ENCODE measurements at regions not wholly inside any gene's neighbourhood (a gene's known extent, or its start where the extent isn't known, plus 50 kb on each side); places are given as distances from the start of the nearest gene placed in this dataset.
"Not testable (repeated sequence)": the region's sequence is repeated elsewhere in the genome, so short reads cannot be mapped to it uniquely, and the experiment has no call there.

DNA sequence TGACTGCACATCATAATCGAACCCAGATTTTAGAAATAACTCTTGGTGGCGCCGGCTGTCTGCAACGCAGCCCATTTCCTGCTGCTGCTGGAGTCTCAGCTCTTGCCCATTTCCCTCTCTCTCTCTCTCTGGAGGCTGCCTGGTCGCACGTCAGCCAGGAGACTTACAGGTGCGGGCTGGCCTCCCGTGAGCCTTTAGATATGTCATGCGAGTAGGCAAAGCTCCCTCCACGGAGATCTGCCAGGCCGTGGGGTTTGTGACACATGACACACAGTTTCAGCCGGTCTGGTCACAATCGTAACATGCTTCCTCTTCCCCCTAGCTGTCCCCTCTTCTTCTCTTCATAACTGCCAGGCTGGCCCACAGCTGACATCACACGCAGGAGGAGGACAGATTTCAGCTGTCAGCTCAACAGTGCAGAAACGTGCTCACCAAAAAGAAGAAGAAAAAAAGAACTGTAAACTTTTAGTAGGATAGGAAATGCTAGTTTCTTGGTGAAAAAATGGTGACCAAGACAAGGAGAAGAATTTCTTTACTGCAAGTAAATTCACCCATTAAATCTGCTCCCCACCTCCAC lies 489.3 kb downstream of the ZNF516 start:
- Histone ChIP-seq H3K9ac (ENCODE audit: insufficient read depth, low read length) (no peak overlapping the region), H3K4me3 (replicated peaks in 1 of 4; ENCODE audit: control extremely low read depth in 1 of 4, insufficient read depth in 1 of 4, low read depth in 3 of 4, low read length in 4 of 4) (no peak overlapping the region), H4K20me1 (ENCODE audit: control insufficient read depth, extremely low read depth, insufficient read depth, low read length) (no peaks in the 10 kb centered on the region), H3K9me3 (ENCODE audit: control insufficient read depth, insufficient read depth, low read depth, low read length) (no peaks in the 10 kb centered on the region), H3K4me2 (ENCODE audit: extremely low read depth, insufficient read depth, low read length) (no peak overlapping the region), H3K27me3 (ENCODE audit: control insufficient read depth, insufficient read depth, low read length) (no peaks in the 10 kb centered on the region), H3K27ac (ENCODE audit: insufficient read depth, low read length) (no peak overlapping the region), H3K36me3 (ENCODE audit: control insufficient read depth, insufficient read depth, low read length) (no peaks in the 10 kb centered on the region), H3K79me2 (ENCODE audit: control insufficient read depth, insufficient read depth, low read length) (no peaks in the 10 kb centered on the region), H3K4me1 (ENCODE audit: control insufficient read depth, extremely low read depth, insufficient read depth, low read length) (no peaks in the 10 kb centered on the region), H2AFZ (ENCODE audit: low read length) (no peak overlapping the region)
- DNase-seq (ENCODE audit: low read depth in 2 of 2), result no peak
- TF ChIP-seq CTCF (conservative IDR thresholded peaks at IDR 0.05 in 1 of 2, IDR thresholded peaks at IDR 0.05 in 1 of 2; ENCODE audit: low read depth in 1 of 2, low read length in 2 of 2) (no peak), EZH2 (IDR thresholded peaks at IDR 0.05; ENCODE audit: low read length, missing control alignments) (no peak)

DNA sequence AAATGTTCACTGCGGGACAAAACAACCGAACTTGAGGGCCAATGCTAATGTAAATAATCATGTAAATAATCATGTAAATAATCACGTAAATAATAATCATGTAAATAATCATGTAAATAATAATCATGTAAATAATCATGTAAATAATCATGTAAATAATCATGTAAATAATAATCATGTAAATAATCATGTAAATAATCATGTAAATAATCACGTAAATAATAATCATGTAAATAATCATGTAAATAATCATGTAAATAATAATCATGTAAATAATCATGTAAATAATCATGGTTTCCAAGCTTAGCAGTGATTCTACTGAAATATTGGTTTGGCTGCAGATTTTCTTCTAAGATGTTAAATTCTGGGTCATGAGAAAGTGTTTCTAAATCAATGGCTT lies 507.1 kb downstream of the ZNF516 start:
- H2AFZ ChIP-seq (ENCODE audit: low read length); H3K36me3 ChIP-seq (ENCODE audit: control insufficient read depth, insufficient read depth, low read length); H3K4me1 ChIP-seq (ENCODE audit: control insufficient read depth, extremely low read depth, insufficient read depth, low read length); H3K9ac ChIP-seq (ENCODE audit: insufficient read depth, low read length); H3K27me3 ChIP-seq (ENCODE audit: control insufficient read depth, insufficient read depth, low read length); H3K27ac ChIP-seq (ENCODE audit: insufficient read depth, low read length); H3K79me2 ChIP-seq (ENCODE audit: control insufficient read depth, insufficient read depth, low read length); H3K4me2 ChIP-seq (ENCODE audit: extremely low read depth, insufficient read depth, low read length); H3K4me3 ChIP-seq (replicated peaks in 1 of 4; ENCODE audit: control extremely low read depth in 1 of 4, insufficient read depth in 1 of 4, low read depth in 3 of 4, low read length in 4 of 4); H3K9me3 ChIP-seq (ENCODE audit: control insufficient read depth, insufficient read depth, low read depth, low read length); H4K20me1 ChIP-seq (ENCODE audit: control insufficient read depth, extremely low read depth, insufficient read depth, low read length); DNase-seq (ENCODE audit: low read depth in 2 of 2): not testable (repeated sequence)

DNA sequence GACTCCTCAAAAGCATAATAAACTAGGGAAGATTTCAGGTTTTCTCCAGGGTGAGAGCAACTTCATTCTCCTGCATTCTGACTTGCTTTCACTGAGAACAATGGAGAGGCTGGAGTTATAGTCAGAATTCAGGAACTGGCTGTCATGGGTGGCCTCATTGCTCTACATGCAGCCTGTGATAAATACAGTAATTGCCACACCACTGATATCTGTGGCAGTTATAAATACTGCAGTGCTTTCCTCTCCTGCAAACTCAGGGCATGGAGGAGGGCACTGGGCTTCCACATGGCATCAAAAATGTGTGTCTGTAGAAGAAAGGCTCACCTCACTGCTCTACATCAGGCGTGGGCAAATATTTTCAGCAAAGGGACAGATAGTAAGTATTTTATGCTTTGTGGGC lies 510.2 kb downstream of the ZNF516 start:
- Histone ChIP-seq H3K27me3 (ENCODE audit: control insufficient read depth, insufficient read depth, low read length) (no peaks in the 10 kb centered on the region), H4K20me1 (ENCODE audit: control insufficient read depth, extremely low read depth, insufficient read depth, low read length) (no peaks in the 10 kb centered on the region), H3K27ac (ENCODE audit: insufficient read depth, low read length) (no peak overlapping the region), H3K79me2 (ENCODE audit: control insufficient read depth, insufficient read depth, low read length) (no peaks in the 10 kb centered on the region), H3K4me1 (ENCODE audit: control insufficient read depth, extremely low read depth, insufficient read depth, low read length) (no peaks in the 10 kb centered on the region), H3K9ac (ENCODE audit: insufficient read depth, low read length) (no peak overlapping the region), H3K9me3 (ENCODE audit: control insufficient read depth, insufficient read depth, low read depth, low read length) (no peaks in the 10 kb centered on the region), H2AFZ (ENCODE audit: low read length) (no peak overlapping the region), H3K4me3 (replicated peaks in 1 of 4; ENCODE audit: control extremely low read depth in 1 of 4, insufficient read depth in 1 of 4, low read depth in 3 of 4, low read length in 4 of 4) (no peak overlapping the region), H3K36me3 (ENCODE audit: control insufficient read depth, insufficient read depth, low read length) (no peaks in the 10 kb centered on the region), H3K4me2 (ENCODE audit: extremely low read depth, insufficient read depth, low read length) (no peak overlapping the region)
- no peak for TF ChIP-seq CTCF (conservative IDR thresholded peaks at IDR 0.05 in 1 of 2, IDR thresholded peaks at IDR 0.05 in 1 of 2; ENCODE audit: low read depth in 1 of 2, low read length in 2 of 2)
- TF ChIP-seq EZH2 (IDR thresholded peaks at IDR 0.05; ENCODE audit: low read length, missing control alignments), result no peak
- no peak for DNase-seq (ENCODE audit: low read depth in 2 of 2)

Measured in fibroblast of lung (primary cell).